OCI-LY7 (cell line): ENCODE measurements at regions not wholly inside any gene's neighbourhood (a gene's known extent, or its start where the extent isn't known, plus 50 kb on each side); places are given as distances from the start of the nearest gene placed in this dataset.
A peak's percentile ranks its signal among the peaks of the same experiment; 100 is the strongest.

ENCODE experiments used
- CTCF ChIP-seq: fragments of 200-600 bp; sonication (generic); conservative IDR thresholded peaks from 2 replicates; pipeline ENCODE4 v1.5.1; 2014; ENCODE audit warnings: mild to moderate bottlenecking, antibody characterized with exemption, low read length, moderate library complexity, mixed read lengths
- EZH2phosphoT487 ChIP-seq: fragments of 200-600 bp; sonication (generic); IDR thresholded peaks from 2 replicates; pipeline ENCODE4 v1.6.1; 2018; ENCODE audit warnings: low read depth, borderline replicate concordance, mild to moderate bottlenecking, mixed run types, antibody characterized with exemption, low read length, moderate library complexity, mixed read lengths

GRCh38 chr4:18934197-18934596, 912.6 kb upstream of the LCORL start:
- peak; percentile 65 for TF ChIP-seq CTCF
- no peak for TF ChIP-seq EZH2phosphoT487
